ENCODE measurements at regions not wholly inside any gene's neighbourhood (a gene's known extent, or its start where the extent isn't known, plus 50 kb on each side); places are given as distances from the start of the nearest gene placed in this dataset.
"Not testable (repeated sequence)": the region's sequence is repeated elsewhere in the genome, so short reads cannot be mapped to it uniquely, and the experiment has no call there.

- no peak for DNase-seq (ENCODE audit: low spot score)
Measured at GRCh38 chr10:94088926-94089381, 95.2 kb downstream of the PLCE1 start.

GRCh38 chr10:94091649-94092048 is 97.9 kb downstream of the PLCE1 start:
- no peak for DNase-seq (ENCODE audit: low spot score)

- no peak for DNase-seq (ENCODE audit: low spot score)
Measured at GRCh38 chr10:94092848-94093247, 99.1 kb downstream of the PLCE1 start.

- no peak for DNase-seq (ENCODE audit: low spot score)
Measured at GRCh38 chr10:94093286-94093905, 99.7 kb downstream of the PLCE1 start.

- no peak for DNase-seq (ENCODE audit: low spot score)
Measured at GRCh38 chr10:94094540-94094939, 100.8 kb downstream of the PLCE1 start.

- no peak for DNase-seq (ENCODE audit: low spot score)
Measured at GRCh38 chr10:94097656-94098055, 103.9 kb downstream of the PLCE1 start.

- DNase-seq (ENCODE audit: low spot score) = no peak
Measured at GRCh38 chr10:94098896-94099295, 105.2 kb downstream of the PLCE1 start.

- no peak for DNase-seq (ENCODE audit: low spot score)
Measured at GRCh38 chr10:94101894-94102293, 108.2 kb downstream of the PLCE1 start.

- no peak for DNase-seq (ENCODE audit: low spot score)
Measured at GRCh38 chr10:94102436-94102835, 108.7 kb downstream of the PLCE1 start.

GRCh38 chr10:94103192-94103591 is 109.5 kb downstream of the PLCE1 start:
- no peak for DNase-seq (ENCODE audit: low spot score)

- no peak for DNase-seq (ENCODE audit: low spot score)
Measured at GRCh38 chr10:94103801-94104221, 110.1 kb downstream of the PLCE1 start.

- no peak for DNase-seq (ENCODE audit: low spot score)
Measured at GRCh38 chr10:94104316-94105000, 110.7 kb downstream of the PLCE1 start.

GRCh38 chr10:94105226-94105625 is 111.5 kb downstream of the PLCE1 start:
- DNase-seq (ENCODE audit: low spot score) = no peak

GRCh38 chr10:94107191-94107590 is 113.5 kb downstream of the PLCE1 start:
- no peak for DNase-seq (ENCODE audit: low spot score)

- no peak for DNase-seq (ENCODE audit: low spot score)
Measured at GRCh38 chr10:94108200-94108599, 114.5 kb downstream of the PLCE1 start.

GRCh38 chr10:94111367-94111766 is 117.6 kb downstream of the PLCE1 start:
- DNase-seq (ENCODE audit: low spot score) = no peak

GRCh38 chr10:94112321-94112720 is 118.6 kb downstream of the PLCE1 start:
- DNase-seq (ENCODE audit: low spot score) = no peak

GRCh38 chr10:94115725-94116124 is 122.0 kb downstream of the PLCE1 start:
- no peak for DNase-seq (ENCODE audit: low spot score)

GRCh38 chr10:94116848-94117247 is 123.1 kb downstream of the PLCE1 start:
- DNase-seq (ENCODE audit: low spot score) = no peak

- DNase-seq (ENCODE audit: low spot score) = no peak
Measured at GRCh38 chr10:94122211-94122610, 128.5 kb downstream of the PLCE1 start.

- no peak for DNase-seq (ENCODE audit: low spot score)
Measured at GRCh38 chr10:94123258-94123995, 129.7 kb downstream of the PLCE1 start.

GRCh38 chr10:94124147-94124546 is 130.4 kb downstream of the PLCE1 start:
- DNase-seq (ENCODE audit: low spot score) = not testable (repeated sequence)

GRCh38 chr10:94125268-94125667 is 131.5 kb downstream of the PLCE1 start:
- DNase-seq (ENCODE audit: low spot score) = not testable (repeated sequence)
